ENCODE measurements at regions not wholly inside any gene's neighbourhood (a gene's known extent, or its start where the extent isn't known, plus 50 kb on each side); places are given as distances from the start of the nearest gene placed in this dataset.

- TF ChIP-seq CTCF (IDR thresholded peaks at IDR 0.05), result no peak
- TF ChIP-seq, protein P1, sequence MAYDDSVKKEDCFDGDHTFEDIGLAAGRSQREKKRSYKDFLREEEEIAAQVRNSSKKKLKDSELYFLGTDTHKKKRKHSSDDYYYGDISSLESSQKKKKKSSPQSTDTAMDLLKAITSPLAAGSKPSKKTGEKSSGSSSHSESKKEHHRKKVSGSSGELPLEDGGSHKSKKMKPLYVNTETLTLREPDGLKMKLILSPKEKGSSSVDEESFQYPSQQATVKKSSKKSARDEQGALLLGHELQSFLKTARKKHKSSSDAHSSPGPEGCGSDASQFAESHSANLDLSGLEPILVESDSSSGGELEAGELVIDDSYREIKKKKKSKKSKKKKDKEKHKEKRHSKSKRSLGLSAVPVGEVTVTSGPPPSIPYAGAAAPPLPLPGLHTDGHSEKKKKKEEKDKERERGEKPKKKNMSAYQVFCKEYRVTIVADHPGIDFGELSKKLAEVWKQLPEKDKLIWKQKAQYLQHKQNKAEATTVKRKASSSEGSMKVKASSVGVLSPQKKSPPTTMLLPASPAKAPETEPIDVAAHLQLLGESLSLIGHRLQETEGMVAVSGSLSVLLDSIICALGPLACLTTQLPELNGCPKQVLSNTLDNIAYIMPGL (CRISPR knock-in tag; IDR thresholded peaks at IDR 0.05; ENCODE audit: borderline replicate concordance), result no peak
- no peak for TF ChIP-seq CHD2 (IDR thresholded peaks at IDR 0.05; ENCODE audit: low read length, partially characterized antibody)
- no peak for TF ChIP-seq ATOH8 (CRISPR knock-in tag; IDR thresholded peaks at IDR 0.05; ENCODE audit: low read depth)
- no peak for TF ChIP-seq RAD21 (conservative IDR thresholded peaks at IDR 0.05 in 1 of 2, IDR thresholded peaks at IDR 0.05 in 1 of 2)
- TF ChIP-seq EP300 (IDR thresholded peaks at IDR 0.05), result no peak
- no peak for TF ChIP-seq POLR2AphosphoS2 (conservative IDR thresholded peaks at IDR 0.05; ENCODE audit: low read length)
- no peak for TF ChIP-seq POLR2A (IDR thresholded peaks at IDR 0.05; ENCODE audit: low read length)
These were observed 93.4 kb upstream of the NCOR2 start for GRCh38 chr12:124660851-124661250.

All from A549 (cell line).